ENCODE measurements at regions not wholly inside any gene's neighbourhood (a gene's known extent, or its start where the extent isn't known, plus 50 kb on each side); places are given as distances from the start of the nearest gene placed in this dataset.
A peak's percentile ranks its signal among the peaks of the same experiment; 100 is the strongest.

DNA sequence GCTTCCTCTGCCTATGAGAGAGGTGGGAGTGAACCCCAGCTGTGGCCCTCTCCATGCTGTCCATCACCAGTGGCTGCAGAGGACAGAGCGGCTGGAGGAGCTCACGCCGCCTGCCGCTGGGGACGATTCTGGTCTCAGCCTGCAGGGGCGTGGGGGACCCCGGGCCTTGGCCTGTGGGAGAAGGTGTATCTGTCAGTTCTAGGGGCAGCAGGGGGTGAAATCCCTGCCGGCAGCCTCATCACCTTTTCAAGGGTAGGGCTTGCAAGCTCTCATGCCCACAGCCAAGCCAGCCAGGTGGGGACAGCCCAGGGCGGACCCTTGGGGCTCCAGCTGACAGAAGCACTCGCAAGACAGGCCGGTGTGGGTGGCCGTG, 80.2 kb downstream of the TSPAN17 start:
- DNase-seq (ENCODE audit: low spot score): no peak
- in situ Hi-C loops (cut with MboI; ENCODE audit: low pct_unique_long_range_greater_than_20kb, low sequenced_read_pairs, unreplicated experiment): no loop called here
- TF ChIP-seq, protein P1, sequence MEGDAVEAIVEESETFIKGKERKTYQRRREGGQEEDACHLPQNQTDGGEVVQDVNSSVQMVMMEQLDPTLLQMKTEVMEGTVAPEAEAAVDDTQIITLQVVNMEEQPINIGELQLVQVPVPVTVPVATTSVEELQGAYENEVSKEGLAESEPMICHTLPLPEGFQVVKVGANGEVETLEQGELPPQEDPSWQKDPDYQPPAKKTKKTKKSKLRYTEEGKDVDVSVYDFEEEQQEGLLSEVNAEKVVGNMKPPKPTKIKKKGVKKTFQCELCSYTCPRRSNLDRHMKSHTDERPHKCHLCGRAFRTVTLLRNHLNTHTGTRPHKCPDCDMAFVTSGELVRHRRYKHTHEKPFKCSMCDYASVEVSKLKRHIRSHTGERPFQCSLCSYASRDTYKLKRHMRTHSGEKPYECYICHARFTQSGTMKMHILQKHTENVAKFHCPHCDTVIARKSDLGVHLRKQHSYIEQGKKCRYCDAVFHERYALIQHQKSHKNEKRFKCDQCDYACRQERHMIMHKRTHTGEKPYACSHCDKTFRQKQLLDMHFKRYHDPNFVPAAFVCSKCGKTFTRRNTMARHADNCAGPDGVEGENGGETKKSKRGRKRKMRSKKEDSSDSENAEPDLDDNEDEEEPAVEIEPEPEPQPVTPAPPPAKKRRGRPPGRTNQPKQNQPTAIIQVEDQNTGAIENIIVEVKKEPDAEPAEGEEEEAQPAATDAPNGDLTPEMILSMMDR (IDR thresholded peaks at IDR 0.05; ENCODE audit: extremely low read depth, insufficient read depth, missing control alignments): no peak

DNA sequence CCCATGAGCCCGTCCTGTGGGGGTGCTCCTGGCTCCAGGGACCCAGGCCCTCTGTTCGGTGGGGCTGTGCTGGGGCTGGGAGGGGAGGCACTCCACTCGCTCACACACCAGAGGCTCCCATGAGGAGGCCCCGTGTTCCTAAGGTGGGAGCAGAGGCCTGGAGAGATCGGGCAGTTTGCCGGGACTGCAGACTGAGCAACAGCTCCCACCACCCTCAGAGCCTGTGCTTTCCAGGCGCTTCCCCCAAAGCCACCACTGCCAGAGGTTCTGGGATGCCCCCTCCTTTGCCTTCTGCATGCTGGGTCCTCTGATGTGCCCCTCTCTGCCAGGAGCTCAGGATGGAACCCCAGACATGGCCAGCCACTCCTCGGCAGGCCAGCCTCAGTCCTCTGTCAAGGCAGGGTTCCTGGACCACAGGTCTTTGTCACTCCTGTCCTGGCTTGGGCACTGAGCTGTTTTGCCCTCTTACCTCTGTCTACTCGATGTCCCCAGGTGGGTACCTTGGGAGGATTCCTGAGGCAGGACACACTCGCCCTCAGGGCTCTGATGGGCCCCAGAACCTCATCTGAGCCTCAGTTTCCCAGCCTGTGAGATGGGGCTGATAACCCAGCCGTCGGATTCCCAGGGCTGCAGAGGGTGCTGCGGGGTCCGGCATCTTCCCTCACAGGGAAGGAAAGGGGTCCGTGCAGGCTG, 80.8 kb downstream of the TSPAN17 start:
- TF ChIP-seq, protein P1 (IDR thresholded peaks at IDR 0.05; ENCODE audit: extremely low read depth, insufficient read depth, missing control alignments): no peak
- in situ Hi-C loops (cut with MboI; ENCODE audit: low pct_unique_long_range_greater_than_20kb, low sequenced_read_pairs, unreplicated experiment): no loop called here
- no peak for DNase-seq (ENCODE audit: low spot score)

DNA sequence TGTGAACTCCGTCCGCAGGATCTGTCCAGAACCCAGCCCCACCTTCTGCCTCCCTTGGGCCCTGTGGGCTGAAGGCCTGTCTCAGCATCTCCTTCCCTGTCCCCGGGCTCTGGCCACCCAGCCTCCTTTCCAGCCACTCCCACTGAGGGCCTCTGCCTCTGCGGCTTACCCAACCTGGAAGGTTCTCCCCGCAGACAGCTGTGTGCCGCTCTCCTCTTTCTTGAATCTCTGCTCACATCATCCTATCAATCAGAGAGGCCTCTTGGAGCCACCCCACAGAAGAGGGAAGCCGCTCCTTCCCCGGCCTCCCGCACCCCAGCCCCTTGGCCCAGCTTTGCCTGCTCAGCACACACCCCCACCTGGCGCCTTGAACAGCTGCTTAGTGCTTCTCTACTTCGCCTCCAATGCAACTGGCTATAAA, 81.5 kb upstream of the UNC5A start:
- in situ Hi-C loops (cut with MboI; ENCODE audit: low pct_unique_long_range_greater_than_20kb, low sequenced_read_pairs, unreplicated experiment): no loop called here
- DNase-seq (ENCODE audit: low spot score): no peak
- TF ChIP-seq, protein P1 (IDR thresholded peaks at IDR 0.05; ENCODE audit: extremely low read depth, insufficient read depth, missing control alignments): no peak

DNA sequence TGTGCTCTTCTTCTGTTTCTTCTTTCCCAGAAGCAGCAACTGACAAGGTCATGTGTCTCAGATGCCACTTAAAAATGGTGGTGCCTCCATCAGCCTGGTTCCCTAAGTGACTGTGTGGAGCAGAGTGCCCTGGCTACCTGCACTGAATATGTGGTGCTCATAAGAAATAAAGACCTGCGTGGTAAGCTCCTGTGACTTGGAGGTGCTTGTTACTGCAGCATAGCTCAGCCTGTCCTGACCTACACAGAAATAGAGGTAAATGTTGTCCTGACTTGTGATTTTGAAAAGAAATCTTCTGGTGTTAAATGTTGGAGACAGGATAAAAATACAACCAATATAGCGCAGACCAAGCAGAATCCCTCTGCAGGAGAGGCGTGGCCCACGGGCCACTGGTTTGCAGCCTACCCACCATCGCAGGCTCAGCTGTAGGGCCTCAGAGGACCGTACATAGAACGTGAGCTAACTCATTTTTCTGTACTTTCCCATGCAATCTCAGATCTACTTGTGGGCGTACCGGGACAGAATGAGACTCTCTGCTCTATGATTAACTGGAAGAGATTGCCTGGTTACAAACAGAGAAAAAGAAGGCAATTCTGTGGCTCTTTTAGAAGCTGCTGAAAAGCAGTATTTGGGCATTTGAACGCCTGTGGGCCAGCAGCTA, 79.4 kb upstream of the UNC5A start:
- DNase-seq (ENCODE audit: low spot score): peak; percentile 72
- in situ Hi-C loops (cut with MboI; ENCODE audit: low pct_unique_long_range_greater_than_20kb, low sequenced_read_pairs, unreplicated experiment): no loop called here
- TF ChIP-seq, protein P1 (IDR thresholded peaks at IDR 0.05; ENCODE audit: extremely low read depth, insufficient read depth, missing control alignments): no peak

DNA sequence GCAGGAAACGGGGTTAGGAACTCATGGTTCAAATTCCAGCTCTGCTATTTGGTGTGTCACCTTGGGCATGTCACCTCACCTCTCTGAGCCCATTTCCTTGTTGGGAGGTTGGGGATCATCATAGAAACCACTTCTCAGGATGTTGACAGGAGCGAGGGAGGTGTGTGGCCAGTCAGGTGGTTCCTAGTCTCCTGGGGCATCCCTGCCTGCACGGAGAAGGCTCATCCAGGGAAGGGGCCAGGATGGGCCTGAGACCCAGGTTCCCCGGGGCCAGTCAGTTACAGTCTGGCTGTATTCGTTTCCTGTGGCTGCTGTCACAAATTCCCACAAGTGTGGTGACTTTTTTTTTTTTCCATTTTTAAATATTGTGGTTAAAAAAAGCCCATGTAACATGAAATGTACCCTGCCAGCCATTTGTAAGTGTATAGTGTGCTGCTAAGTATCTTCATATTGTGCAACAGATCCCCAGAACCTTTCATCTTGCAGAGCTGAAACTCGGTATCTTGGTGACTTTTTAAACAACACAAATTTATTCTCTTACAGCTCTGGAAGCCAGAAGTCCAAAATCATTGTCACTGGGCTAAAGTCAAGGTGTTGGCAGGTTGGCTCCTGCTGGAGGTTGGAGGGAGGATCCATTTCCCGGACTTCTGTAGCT, 78.7 kb upstream of the UNC5A start:
- in situ Hi-C loops (cut with MboI; ENCODE audit: low pct_unique_long_range_greater_than_20kb, low sequenced_read_pairs, unreplicated experiment): no loop called here
- no peak for DNase-seq (ENCODE audit: low spot score)
- TF ChIP-seq, protein P1 (IDR thresholded peaks at IDR 0.05; ENCODE audit: extremely low read depth, insufficient read depth, missing control alignments): no peak

DNA sequence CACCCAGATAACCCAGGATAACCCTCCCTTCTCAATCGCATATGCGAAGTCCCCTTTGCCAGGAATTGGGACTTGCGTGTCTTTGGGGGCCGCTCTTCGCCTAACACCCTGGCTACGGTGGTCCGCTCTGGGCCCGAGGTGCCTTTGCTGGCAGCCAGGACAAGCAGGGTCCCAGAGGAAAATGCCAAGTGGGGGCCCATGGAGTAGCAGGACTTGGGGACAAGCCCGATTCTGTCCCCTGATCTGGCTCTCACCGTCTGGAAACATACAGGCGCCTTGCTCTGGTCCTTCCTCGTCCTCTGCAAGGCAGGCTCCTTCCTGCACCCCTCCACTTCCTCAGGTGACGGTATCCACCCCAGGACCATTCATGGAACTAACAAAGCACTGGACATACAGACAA, 78.1 kb upstream of the UNC5A start:
- in situ Hi-C loops (cut with MboI; ENCODE audit: low pct_unique_long_range_greater_than_20kb, low sequenced_read_pairs, unreplicated experiment): no loop called here
- DNase-seq (ENCODE audit: low spot score): no peak
- TF ChIP-seq, protein P1 (IDR thresholded peaks at IDR 0.05; ENCODE audit: extremely low read depth, insufficient read depth, missing control alignments): no peak

Data from GM13977 (cell line).